GM12878 (cell line): ENCODE measurements at regions not wholly inside any gene's neighbourhood (a gene's known extent, or its start where the extent isn't known, plus 50 kb on each side); places are given as distances from the start of the nearest gene placed in this dataset.

Experiments used
- ETV6 ChIP-seq, 2 experiments: fragments of 450-650 bp in 1 of 2; IDR thresholded peaks in 1 of 2; conservative IDR thresholded peaks in 1 of 2; 2 replicates each; pipeline ENCODE4 v1.6.1; 2014; ENCODE audit warnings: antibody characterized with exemption in 1 of 2, borderline replicate concordance in 1 of 2, low read depth in 1 of 2, mild to moderate bottlenecking in 1 of 2, moderate library complexity in 1 of 2
- POLR2A ChIP-seq: IDR thresholded peaks from 2 replicates; pipeline ENCODE4 v1.6.1; 2011; ENCODE audit warnings: low read depth, mild to moderate bottlenecking, low read length
- POLR2AphosphoS5 ChIP-seq: IDR thresholded peaks from 2 replicates; pipeline ENCODE4 v1.6.1; 2011; ENCODE audit warnings: mild to moderate bottlenecking, low read length, inconsistent platforms
- POU2F2 ChIP-seq: IDR thresholded peaks from 3 replicates; pipeline ENCODE4 v1.6.1; 2011; ENCODE audit warnings: low read depth, mild to moderate bottlenecking, low read length, borderline replicate concordance
- SP1 ChIP-seq: IDR thresholded peaks from one replicate; pipeline ENCODE4 v1.6.1; 2011; ENCODE audit warnings: low read depth, low read length
- ZNF24 ChIP-seq: fragments of 450-650 bp; IDR thresholded peaks from 2 replicates; pipeline ENCODE4 v1.6.1; 2017; ENCODE audit warnings: antibody characterized with exemption, mild to moderate bottlenecking
- ZSCAN29 ChIP-seq: fragments of 450-650 bp; IDR thresholded peaks from 2 replicates; pipeline ENCODE4 v1.6.1; 2017; ENCODE audit warnings: mild to moderate bottlenecking, moderate library complexity
- TF ChIP-seq, protein P1 (sequence below): IDR thresholded peaks from 2 replicates; pipeline ENCODE4 v1.6.1; 2012; ENCODE audit warnings: mild to moderate bottlenecking, low read depth, low read length

DNA sequence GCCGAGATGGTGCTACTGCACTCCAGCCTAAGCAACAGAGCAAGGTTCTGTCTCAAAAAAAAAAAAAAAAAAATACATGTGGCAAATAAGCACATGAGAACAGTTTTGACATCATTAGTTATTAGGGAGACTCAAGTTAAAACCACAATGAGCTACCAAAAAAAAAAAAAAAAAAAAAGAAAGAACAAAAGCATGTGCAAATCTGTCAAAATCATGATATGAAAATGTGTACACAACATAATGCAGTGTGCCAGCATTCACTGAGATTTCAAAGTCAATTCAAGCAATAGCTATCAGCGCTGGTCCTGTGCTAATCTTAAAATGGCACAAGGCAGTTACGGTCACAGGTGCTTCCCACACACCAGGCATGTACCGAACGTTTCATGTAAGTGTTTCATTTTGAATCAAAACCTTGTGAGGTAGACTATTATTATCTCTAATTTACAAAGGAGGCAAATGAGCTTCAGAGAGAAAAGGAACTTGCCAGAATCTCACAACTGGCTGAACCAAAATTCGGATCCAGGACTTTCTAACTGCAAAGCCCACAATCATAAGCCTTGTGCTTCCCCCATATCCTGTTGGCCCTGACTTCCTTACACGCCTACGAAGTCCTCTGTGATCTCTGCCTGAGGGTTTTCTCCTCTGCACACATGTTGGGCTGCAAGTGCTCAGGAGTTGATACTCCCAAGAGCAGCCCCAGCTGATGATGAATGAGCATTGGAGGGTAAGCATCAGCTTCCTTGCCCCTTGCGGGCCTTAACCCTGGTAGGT lies 200.1 kb upstream of the PROK2 start:
- TF ChIP-seq POLR2A (no peak), POLR2AphosphoS5 (no peak), SP1 (peak; percentile 27), ZSCAN29 (peak; percentile 64; the same call in 1 of the 2 replicates), ZNF24 (no peak), ETV6 (conservative IDR thresholded peaks at IDR 0.05 in 1 of 2, IDR thresholded peaks at IDR 0.05 in 1 of 2; ENCODE audit: borderline replicate concordance in 1 of 2, low read depth in 1 of 2) (peak in 1 of 2 experiments; percentile 43; a peak in 1 of 4 replicates), POU2F2 (peak; percentile 85; the same call in 2 of the 3 replicates)
- TF ChIP-seq, protein P1, sequence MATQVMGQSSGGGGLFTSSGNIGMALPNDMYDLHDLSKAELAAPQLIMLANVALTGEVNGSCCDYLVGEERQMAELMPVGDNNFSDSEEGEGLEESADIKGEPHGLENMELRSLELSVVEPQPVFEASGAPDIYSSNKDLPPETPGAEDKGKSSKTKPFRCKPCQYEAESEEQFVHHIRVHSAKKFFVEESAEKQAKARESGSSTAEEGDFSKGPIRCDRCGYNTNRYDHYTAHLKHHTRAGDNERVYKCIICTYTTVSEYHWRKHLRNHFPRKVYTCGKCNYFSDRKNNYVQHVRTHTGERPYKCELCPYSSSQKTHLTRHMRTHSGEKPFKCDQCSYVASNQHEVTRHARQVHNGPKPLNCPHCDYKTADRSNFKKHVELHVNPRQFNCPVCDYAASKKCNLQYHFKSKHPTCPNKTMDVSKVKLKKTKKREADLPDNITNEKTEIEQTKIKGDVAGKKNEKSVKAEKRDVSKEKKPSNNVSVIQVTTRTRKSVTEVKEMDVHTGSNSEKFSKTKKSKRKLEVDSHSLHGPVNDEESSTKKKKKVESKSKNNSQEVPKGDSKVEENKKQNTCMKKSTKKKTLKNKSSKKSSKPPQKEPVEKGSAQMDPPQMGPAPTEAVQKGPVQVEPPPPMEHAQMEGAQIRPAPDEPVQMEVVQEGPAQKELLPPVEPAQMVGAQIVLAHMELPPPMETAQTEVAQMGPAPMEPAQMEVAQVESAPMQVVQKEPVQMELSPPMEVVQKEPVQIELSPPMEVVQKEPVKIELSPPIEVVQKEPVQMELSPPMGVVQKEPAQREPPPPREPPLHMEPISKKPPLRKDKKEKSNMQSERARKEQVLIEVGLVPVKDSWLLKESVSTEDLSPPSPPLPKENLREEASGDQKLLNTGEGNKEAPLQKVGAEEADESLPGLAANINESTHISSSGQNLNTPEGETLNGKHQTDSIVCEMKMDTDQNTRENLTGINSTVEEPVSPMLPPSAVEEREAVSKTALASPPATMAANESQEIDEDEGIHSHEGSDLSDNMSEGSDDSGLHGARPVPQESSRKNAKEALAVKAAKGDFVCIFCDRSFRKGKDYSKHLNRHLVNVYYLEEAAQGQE, result no peak
